ENCODE measurements at regions not wholly inside any gene's neighbourhood (a gene's known extent, or its start where the extent isn't known, plus 50 kb on each side); places are given as distances from the start of the nearest gene placed in this dataset.

- no peak overlapping the region for H4K91ac ChIP-seq (ENCODE audit: insufficient read depth, low read depth, low read length)
- H2AK9ac ChIP-seq (replicated peaks; ENCODE audit: low read depth, low read length, poor library complexity): no peak overlapping the region
- H3K14ac ChIP-seq (replicated peaks; ENCODE audit: low read depth, low read length): no peak overlapping the region
- no peaks in the 10 kb centered on the region; the same call in 1 of the 2 replicates for H3K9me1 ChIP-seq (ENCODE audit: insufficient read depth, low read length)
- H3K27ac ChIP-seq (ENCODE audit: insufficient read depth, low read length): no peak overlapping the region
- H3K56ac ChIP-seq (ENCODE audit: extremely low read depth, insufficient read depth, low read length): no peak overlapping the region
- H3K79me1 ChIP-seq (ENCODE audit: low read depth in 1 of 2, low read length in 2 of 2): no peaks in the 10 kb centered on the region
- 38% methylated on average over 7 of the region's 10 CpGs; no CpG with 5 or more reads in 1 of the 2 experiments for WGBS, 2 experiments (ENCODE audit: extremely low coverage in 2 of 2, insufficient read length in 1 of 2)
- no peak overlapping the region for H3K4me3 ChIP-seq (ENCODE audit: insufficient read depth, low read depth, low read length)
- H3K36me3 ChIP-seq (ENCODE audit: control insufficient read depth, insufficient read depth, low read length): no peaks in the 10 kb centered on the region
- H3K4me1 ChIP-seq (ENCODE audit: control insufficient read depth, insufficient read depth, low read length): 0 out of 2 replicates have a peak, but pooled peaks cover 1% of the 10 kb centered on the region
- H2BK20ac ChIP-seq (ENCODE audit: low read depth, low read length): no peak overlapping the region
- no peak overlapping the region for H3K18ac ChIP-seq (ENCODE audit: low read depth, low read length)
- no peak for TF ChIP-seq SMC3 (IDR thresholded peaks at IDR 0.05; ENCODE audit: low read depth, low read length)
- no peak for TF ChIP-seq CEBPB (IDR thresholded peaks at IDR 0.05; ENCODE audit: low read depth, low read length)
- TF ChIP-seq MXI1 (IDR thresholded peaks at IDR 0.05; ENCODE audit: borderline replicate concordance, low read depth, low read length): no peak
- peak; percentile 70 for TF ChIP-seq RCOR1 (IDR thresholded peaks at IDR 0.05; ENCODE audit: insufficient replicate concordance, low read length)
- peak; percentile 64 for TF ChIP-seq BHLHE40 (IDR thresholded peaks at IDR 0.05; ENCODE audit: low read depth, low read length)
- peak; percentile 6; the same call in 1 of the 2 replicates for TF ChIP-seq RAD21 (IDR thresholded peaks at IDR 0.05; ENCODE audit: low read length)
- no peak for TF ChIP-seq ELK1 (IDR thresholded peaks at IDR 0.05; ENCODE audit: borderline replicate concordance, low read depth, low read length)
- TF ChIP-seq, protein P1, sequence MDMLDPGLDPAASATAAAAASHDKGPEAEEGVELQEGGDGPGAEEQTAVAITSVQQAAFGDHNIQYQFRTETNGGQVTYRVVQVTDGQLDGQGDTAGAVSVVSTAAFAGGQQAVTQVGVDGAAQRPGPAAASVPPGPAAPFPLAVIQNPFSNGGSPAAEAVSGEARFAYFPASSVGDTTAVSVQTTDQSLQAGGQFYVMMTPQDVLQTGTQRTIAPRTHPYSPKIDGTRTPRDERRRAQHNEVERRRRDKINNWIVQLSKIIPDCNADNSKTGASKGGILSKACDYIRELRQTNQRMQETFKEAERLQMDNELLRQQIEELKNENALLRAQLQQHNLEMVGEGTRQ (IDR thresholded peaks at IDR 0.05; ENCODE audit: low read depth, low read length): 0 out of 2 replicates have a peak, but pooled peaks have one; percentile 47
- 0 out of 2 replicates have a peak, but pooled peaks cover 3% of the 10 kb centered on the region for H3K9me3 ChIP-seq (ENCODE audit: control insufficient read depth, insufficient read depth, low read length)
- H2BK15ac ChIP-seq (ENCODE audit: low read depth, low read length): no peak overlapping the region
- CTCF ChIA-PET: no interaction called here
- no peak overlapping the region for H2BK120ac ChIP-seq (ENCODE audit: low read depth, low read length)
- POLR2A ChIA-PET (ENCODE audit: unreplicated experiment): no interaction called here
- H3K4ac ChIP-seq (ENCODE audit: low read depth, low read length): no peak overlapping the region
- H3K27me3 ChIP-seq (ENCODE audit: control insufficient read depth, insufficient read depth, low read length): peaks cover 43% of the 10 kb centered on the region
- dilution Hi-C loops (cut with HindIII; ENCODE audit: low sequenced_read_pairs, unreplicated experiment) (no loop called here), intact Hi-C loops (cut with micrococcal nuclease) (no loop called here), in situ Hi-C loops (cut with MboI; ENCODE audit: low sequenced_read_pairs) (no loop called here)
- DNase-seq (peak; percentile 81), ATAC-seq (ENCODE audit: low read depth) (peak; percentile 68; the same call in 1 of the 2 replicates)
- no peak overlapping the region for H3K23ac ChIP-seq (ENCODE audit: low read depth, low read length)
- H3K4me2 ChIP-seq (ENCODE audit: low read depth, low read length): no peak overlapping the region
- no peak overlapping the region for H4K8ac ChIP-seq (ENCODE audit: low read depth in 2 of 2, low read length in 2 of 2)
- H4K20me1 ChIP-seq (ENCODE audit: insufficient read depth, low read length): 0 out of 2 replicates have a peak, but pooled peaks cover 8% of the 10 kb centered on the region
- no peak overlapping the region for H4K5ac ChIP-seq (ENCODE audit: low read depth, low read length)
- BruUV-seq (replicated peaks): no TSS peak
- H2AK5ac ChIP-seq (ENCODE audit: low read depth, low read length): no peak overlapping the region
- peak overlapping the region; percentile 38 for H2AFZ ChIP-seq (replicated peaks; ENCODE audit: low read length, poor library complexity)
- no peak overlapping the region for H3K9ac ChIP-seq (ENCODE audit: low read depth, low read length)
- no peak overlapping the region for H2BK5ac ChIP-seq (ENCODE audit: low read depth, low read length, poor library complexity, severe bottlenecking)
Measured at GRCh38 chrX:39953879-39954278, 143.9 kb downstream of the BCOR start.

All from IMR-90 (cell line).